ENCODE measurements at regions not wholly inside any gene's neighbourhood (a gene's known extent, or its start where the extent isn't known, plus 50 kb on each side); places are given as distances from the start of the nearest gene placed in this dataset.
"Not testable (repeated sequence)": the region's sequence is repeated elsewhere in the genome, so short reads cannot be mapped to it uniquely, and the experiment has no call there.

GRCh38 chr4:19486400-19486799 lies 765.3 kb upstream of the SLIT2 start:
- no peak for ATAC-seq
- no peak for DNase-seq
- H3K4me1 ChIP-seq, result no peaks in the 10 kb centered on the region

GRCh38 chr4:19478791-19479190 lies 772.9 kb upstream of the SLIT2 start:
- Histone ChIP-seq H3K4me3 (no peak overlapping the region), H3K36me3 (no peaks in the 10 kb centered on the region), H3K4me1 (no peaks in the 10 kb centered on the region), H3K27me3 (no peaks in the 10 kb centered on the region), H3K9me3 (no peaks in the 10 kb centered on the region), H3K27ac (no peak overlapping the region)
- intact Hi-C loops (cut with DNase I), result no loop called here
- TF ChIP-seq CTCF (IDR thresholded peaks at IDR 0.05), result no peak
- WGBS, 2 donors, result 80 to 96% methylated on average over 2 of the region's 2 CpGs
- no peak for DNase-seq
- no peak for FAIRE-seq
- no peak for ATAC-seq

More at GRCh38 chr4:19486400-19486799, 765.3 kb upstream of the SLIT2 start:
- H3K27ac ChIP-seq, result no peak overlapping the region
- no peaks in the 10 kb centered on the region for H3K27me3 ChIP-seq
- H3K36me3 ChIP-seq, result no peaks in the 10 kb centered on the region
- H3K9me3 ChIP-seq, result no peaks in the 10 kb centered on the region
- FAIRE-seq, result no peak
- H3K4me3 ChIP-seq, result no peak overlapping the region
- intact Hi-C loops (cut with DNase I), result no loop called here
- no peak for TF ChIP-seq CTCF (IDR thresholded peaks at IDR 0.05)
- 34 to 43% methylated on average over 3 of the region's 3 CpGs for WGBS, 2 donors

- no peak for ATAC-seq
- FAIRE-seq, result no peak
Observed at GRCh38 chr4:19473569-19473968, 778.1 kb upstream of the SLIT2 start.

GRCh38 chr4:19472666-19473065 lies 779.0 kb upstream of the SLIT2 start:
- WGBS, 2 donors, result 43 to 44% methylated on average over 1 of the region's 1 CpG
- Histone ChIP-seq H3K27me3 (no peaks in the 10 kb centered on the region), H3K27ac (no peak overlapping the region), H3K4me3 (no peak overlapping the region), H3K36me3 (no peaks in the 10 kb centered on the region), H3K9me3 (no peaks in the 10 kb centered on the region), H3K4me1 (no peaks in the 10 kb centered on the region)
- FAIRE-seq (no peak), DNase-seq (no peak), ATAC-seq (no peak)
- intact Hi-C loops (cut with DNase I), result no loop called here
- no peak for TF ChIP-seq CTCF (IDR thresholded peaks at IDR 0.05)

More at GRCh38 chr4:19473569-19473968, 778.1 kb upstream of the SLIT2 start:
- no peak for DNase-seq
- H3K4me3 ChIP-seq, result no peak overlapping the region
- H3K4me1 ChIP-seq, result no peaks in the 10 kb centered on the region
- intact Hi-C loops (cut with DNase I), result no loop called here
- whole genome bisulfite sequencing, 2 donors, result 26 to 28% methylated on average over 1 of the region's 1 CpG
- H3K27me3 ChIP-seq, result no peaks in the 10 kb centered on the region
- H3K9me3 ChIP-seq, result no peaks in the 10 kb centered on the region
- H3K27ac ChIP-seq, result no peak overlapping the region
- no peaks in the 10 kb centered on the region for H3K36me3 ChIP-seq
- no peak for TF ChIP-seq CTCF (IDR thresholded peaks at IDR 0.05)

- ATAC-seq; FAIRE-seq; intact Hi-C loops (cut with DNase I); H3K9me3 ChIP-seq; H3K36me3 ChIP-seq; H3K27ac ChIP-seq; H3K27me3 ChIP-seq; DNase-seq; H3K4me1 ChIP-seq; H3K4me3 ChIP-seq: not testable (repeated sequence)
- WGBS, 2 donors, result 61 to 70% methylated on average over 5 of the region's 5 CpGs
Observed at GRCh38 chr4:19470001-19470400, 781.7 kb upstream of the SLIT2 start.

GRCh38 chr4:19462117-19462516 lies 789.6 kb upstream of the SLIT2 start:
- WGBS, 2 donors, result 44 to 50% methylated on average over 1 of the region's 1 CpG
- Histone ChIP-seq H3K36me3 (no peaks in the 10 kb centered on the region), H3K4me1 (no peaks in the 10 kb centered on the region), H3K27ac (no peak overlapping the region), H3K4me3 (no peak overlapping the region), H3K9me3 (no peaks in the 10 kb centered on the region), H3K27me3 (no peaks in the 10 kb centered on the region)
- intact Hi-C loops (cut with DNase I), result no loop called here
- DNase-seq, result no peak
- ATAC-seq, result no peak
- no peak for FAIRE-seq
- TF ChIP-seq CTCF (IDR thresholded peaks at IDR 0.05), result no peak
